NCI-H1092 (cell line): ENCODE measurements at regions not wholly inside any gene's neighbourhood (a gene's known extent, or its start where the extent isn't known, plus 50 kb on each side); places are given as distances from the start of the nearest gene placed in this dataset.

Experiments
- DNase-seq: peaks from one replicate; lab custom pipeline; 2025; lab: John Stamatoyannopoulos, UW

GRCh38 chr9:2985343-2985742, 141.4 kb upstream of the PUM3 start:
- no peak for DNase-seq

GRCh38 chr9:2984491-2984890, 140.6 kb upstream of the PUM3 start:
- DNase-seq: no peak

GRCh38 chr9:2979957-2980610, 136.2 kb upstream of the PUM3 start:
- DNase-seq: no peak

- DNase-seq: no peak
Measured at GRCh38 chr9:2972475-2972874, 128.6 kb upstream of the PUM3 start.

- DNase-seq: no peak
Measured at GRCh38 chr9:2970864-2971263, 127.0 kb upstream of the PUM3 start.

GRCh38 chr9:2967766-2968165, 123.9 kb upstream of the PUM3 start:
- no peak for DNase-seq

- no peak for DNase-seq
Measured at GRCh38 chr9:2966565-2967300, 122.8 kb upstream of the PUM3 start.

GRCh38 chr9:2964470-2964869, 120.6 kb upstream of the PUM3 start:
- DNase-seq: no peak

GRCh38 chr9:2963307-2963706, 119.4 kb upstream of the PUM3 start:
- DNase-seq: no peak

- no peak for DNase-seq
Measured at GRCh38 chr9:2962471-2963172, 118.7 kb upstream of the PUM3 start.

GRCh38 chr9:2958219-2958618, 114.3 kb upstream of the PUM3 start:
- DNase-seq: no peak

- no peak for DNase-seq
Measured at GRCh38 chr9:2957656-2958200, 113.8 kb upstream of the PUM3 start.

GRCh38 chr9:2955575-2955974, 111.7 kb upstream of the PUM3 start:
- no peak for DNase-seq

- no peak for DNase-seq
Measured at GRCh38 chr9:2939368-2939767, 95.5 kb upstream of the PUM3 start.

- no peak for DNase-seq
Measured at GRCh38 chr9:2936221-2936620, 92.3 kb upstream of the PUM3 start.

GRCh38 chr9:2934883-2935282, 91.0 kb upstream of the PUM3 start:
- no peak for DNase-seq

- DNase-seq: no peak
Measured at GRCh38 chr9:2934241-2934650, 90.4 kb upstream of the PUM3 start.

GRCh38 chr9:2933165-2934095, 89.5 kb upstream of the PUM3 start:
- DNase-seq: no peak

- no peak for DNase-seq
Measured at GRCh38 chr9:2928411-2928810, 84.5 kb upstream of the PUM3 start.

GRCh38 chr9:2925016-2925415, 81.1 kb upstream of the PUM3 start:
- no peak for DNase-seq

GRCh38 chr9:2924380-2924768, 80.5 kb upstream of the PUM3 start:
- no peak for DNase-seq
